ENCODE measurements at regions not wholly inside any gene's neighbourhood (a gene's known extent, or its start where the extent isn't known, plus 50 kb on each side); places are given as distances from the start of the nearest gene placed in this dataset.

- POLR2A ChIA-PET: no interaction called here
- H3K9me3 ChIP-seq: no peaks in the 10 kb centered on the region
- whole genome bisulfite sequencing (ENCODE audit: low lambda C conversion rate): 2% methylated on average over 1 of the region's 1 CpG
- H3K79me2 ChIP-seq (ENCODE audit: insufficient read depth): no peaks in the 10 kb centered on the region
- H3K9ac ChIP-seq: no peak overlapping the region
- no peaks in the 10 kb centered on the region for H3K9me2 ChIP-seq
- no peak overlapping the region for H3K4me3 ChIP-seq (ENCODE audit: low read depth in 2 of 2, low read length in 1 of 2)
- no peaks in the 10 kb centered on the region for H3K27me3 ChIP-seq (ENCODE audit: insufficient read depth)
- H3K4me2 ChIP-seq: no peak overlapping the region
- H3K27ac ChIP-seq (ENCODE audit: low read depth in 2 of 2, low read length in 1 of 2): no peak overlapping the region
- no peaks in the 10 kb centered on the region for H4K20me1 ChIP-seq (ENCODE audit: insufficient read depth)
- no peak overlapping the region for H2AFZ ChIP-seq (ENCODE audit: low read depth)
- no peaks in the 10 kb centered on the region for H3K4me1 ChIP-seq (ENCODE audit: control insufficient read depth in 1 of 2, insufficient read depth in 2 of 2, low read depth in 1 of 2, low read length in 1 of 2)
- H3F3A ChIP-seq (replicated peaks; ENCODE audit: insufficient read depth): no peaks in the 10 kb centered on the region
- CTCF ChIA-PET: no interaction called here
- TF ChIP-seq NRF1 (IDR thresholded peaks at IDR 0.05; ENCODE audit: low read depth, low read length) (no peak), TEAD4 (IDR thresholded peaks at IDR 0.05; ENCODE audit: borderline replicate concordance, insufficient read depth) (no peak), EZH2phosphoT487 (IDR thresholded peaks at IDR 0.05; ENCODE audit: borderline replicate concordance, low read depth) (no peak), USF1 (IDR thresholded peaks at IDR 0.05; ENCODE audit: borderline replicate concordance, low read depth) (no peak), RCOR1 (IDR thresholded peaks at IDR 0.05; ENCODE audit: low read length) (no peak), TCF12 (IDR thresholded peaks at IDR 0.05) (no peak), MAX (IDR thresholded peaks at IDR 0.05; ENCODE audit: low read depth) (no peak)
- no peaks in the 10 kb centered on the region for H3K36me3 ChIP-seq (replicated peaks in 1 of 2; ENCODE audit: control insufficient read depth in 1 of 2, insufficient read depth in 2 of 2, low read length in 1 of 2)
- DNase-seq: no peak
Observed at GRCh38 chr14:98085751-98086150, 1186.2 kb downstream of the BCL11B start.

- Histone ChIP-seq H3K9me2 (no peaks in the 10 kb centered on the region), H3K4me3 (ENCODE audit: low read depth in 2 of 2, low read length in 1 of 2) (no peak overlapping the region), H3K9me3 (no peaks in the 10 kb centered on the region), H3K27me3 (ENCODE audit: insufficient read depth) (no peaks in the 10 kb centered on the region), H4K20me1 (ENCODE audit: insufficient read depth) (no peaks in the 10 kb centered on the region), H3F3A (replicated peaks; ENCODE audit: insufficient read depth) (no peaks in the 10 kb centered on the region), H3K36me3 (replicated peaks in 1 of 2; ENCODE audit: control insufficient read depth in 1 of 2, insufficient read depth in 2 of 2, low read length in 1 of 2) (no peaks in the 10 kb centered on the region), H3K27ac (ENCODE audit: low read depth in 2 of 2, low read length in 1 of 2) (no peak overlapping the region), H3K4me2 (no peak overlapping the region), H3K79me2 (ENCODE audit: insufficient read depth) (no peaks in the 10 kb centered on the region), H3K4me1 (ENCODE audit: control insufficient read depth in 1 of 2, insufficient read depth in 2 of 2, low read depth in 1 of 2, low read length in 1 of 2) (no peaks in the 10 kb centered on the region), H3K9ac (no peak overlapping the region), H2AFZ (ENCODE audit: low read depth) (no peak overlapping the region)
- WGBS (ENCODE audit: low lambda C conversion rate): 4% methylated on average over 2 of the region's 2 CpGs
- no peak for DNase-seq
- CTCF ChIA-PET: no interaction called here
- POLR2A ChIA-PET: no interaction called here
- TF ChIP-seq RCOR1 (IDR thresholded peaks at IDR 0.05; ENCODE audit: low read length) (no peak), SIN3A (IDR thresholded peaks at IDR 0.05; ENCODE audit: borderline replicate concordance, low read depth, low read length) (no peak), MEF2A (IDR thresholded peaks at IDR 0.05; ENCODE audit: borderline replicate concordance, low read depth) (no peak), RAD21 (IDR thresholded peaks at IDR 0.05; ENCODE audit: low read length) (no peak), CTCF (IDR thresholded peaks at IDR 0.05) (no peak), EP300 (IDR thresholded peaks at IDR 0.05; ENCODE audit: borderline replicate concordance in 1 of 2, low read depth in 1 of 2, low read length in 1 of 2) (no peak), MXI1 (IDR thresholded peaks at IDR 0.05; ENCODE audit: low read depth, low read length) (no peak), TAF1 (IDR thresholded peaks at IDR 0.05; ENCODE audit: borderline replicate concordance, low read depth, low read length) (no peak), NRF1 (IDR thresholded peaks at IDR 0.05; ENCODE audit: low read depth, low read length) (no peak), NFIC (IDR thresholded peaks at IDR 0.05; ENCODE audit: borderline replicate concordance) (no peak), USF2 (IDR thresholded peaks at IDR 0.05; ENCODE audit: borderline replicate concordance, low read depth, low read length) (no peak), IRF3 (IDR thresholded peaks at IDR 0.05; ENCODE audit: low read depth, low read length) (no peak), EZH2phosphoT487 (IDR thresholded peaks at IDR 0.05; ENCODE audit: borderline replicate concordance, low read depth) (no peak), TCF12 (IDR thresholded peaks at IDR 0.05) (no peak), ELF1 (IDR thresholded peaks at IDR 0.05) (no peak), MAX (IDR thresholded peaks at IDR 0.05; ENCODE audit: low read depth) (no peak), SMC3 (IDR thresholded peaks at IDR 0.05; ENCODE audit: low read depth, low read length) (no peak), POLR2AphosphoS5 (IDR thresholded peaks at IDR 0.05; ENCODE audit: low read depth, low read length) (no peak), PBX3 (IDR thresholded peaks at IDR 0.05) (no peak)
Observed at GRCh38 chr14:98093111-98093510, 1178.9 kb downstream of the BCL11B start.

Measured in SK-N-SH (cell line).